ENCODE measurements at regions not wholly inside any gene's neighbourhood (a gene's known extent, or its start where the extent isn't known, plus 50 kb on each side); places are given as distances from the start of the nearest gene placed in this dataset.

DNA sequence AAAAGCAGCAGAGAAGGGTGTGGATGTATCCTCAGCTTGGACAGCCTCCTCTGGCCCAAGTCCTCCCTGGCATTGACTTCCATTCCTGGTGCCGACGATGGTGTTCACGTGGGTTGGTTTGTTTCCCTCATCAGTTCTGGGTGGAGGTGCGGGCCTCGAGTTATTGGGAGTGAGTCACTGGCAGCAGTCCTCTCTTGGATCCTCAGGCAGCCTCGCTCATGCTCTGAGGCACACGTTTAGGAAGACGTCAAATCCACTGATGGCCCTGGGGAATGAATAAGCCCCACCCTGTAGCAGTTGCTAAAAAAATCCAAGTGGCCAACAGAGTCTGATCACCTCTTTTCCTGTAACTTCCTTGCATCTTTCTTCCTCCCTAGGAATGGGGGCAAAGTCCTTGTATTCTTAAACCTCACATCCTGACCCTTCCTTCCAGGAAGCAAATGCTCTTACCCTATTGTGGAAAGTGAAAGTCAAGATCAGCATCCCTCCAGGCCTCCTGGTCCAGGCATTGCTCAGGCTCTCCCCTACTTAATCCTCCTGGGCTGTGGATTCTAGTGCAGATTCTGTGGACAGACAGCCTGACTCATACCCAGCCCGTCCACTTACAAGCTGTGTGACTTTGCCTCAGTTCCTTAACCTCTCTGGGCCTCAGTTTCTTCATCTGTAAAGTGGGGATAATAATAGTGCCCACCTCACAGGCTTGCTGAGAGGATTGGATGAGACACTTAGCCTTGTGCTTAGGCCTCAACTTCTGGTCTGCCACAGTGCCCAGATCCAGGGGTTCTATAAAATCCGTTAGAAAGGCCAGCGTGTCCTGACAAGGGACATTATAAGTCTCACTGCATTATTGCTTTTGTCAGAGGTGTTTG, 111.1 kb downstream of the TLR5 start:
- DNase-seq (ENCODE audit: low read depth): peak; percentile 59
- no peak for TF ChIP-seq CTCF (IDR thresholded peaks at IDR 0.05; ENCODE audit: control insufficient read depth, insufficient read depth, low read depth, low read length, missing control alignments)
- no peak overlapping the region for H3K4me3 ChIP-seq (ENCODE audit: control insufficient read depth, low read depth, low read length)

DNA sequence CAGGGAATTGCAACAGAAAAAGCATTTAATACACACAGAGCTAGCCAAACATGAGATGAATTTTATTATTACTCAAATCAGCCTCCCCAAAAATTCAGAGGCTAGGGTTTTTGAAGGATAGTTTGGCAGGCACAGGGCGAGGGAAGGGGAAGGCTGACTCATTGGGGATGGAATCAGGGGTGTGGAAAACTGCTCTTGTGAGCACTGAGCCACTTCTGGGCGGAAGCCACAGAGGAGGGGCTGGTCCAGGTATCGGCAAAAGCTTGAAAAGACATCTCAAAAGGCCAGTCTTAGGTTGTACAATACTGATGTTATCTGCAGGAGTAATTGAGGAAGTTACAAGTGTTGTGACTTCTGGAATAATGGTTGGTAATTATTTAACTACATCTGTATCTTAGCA, 109.4 kb downstream of the TLR5 start:
- DNase-seq (ENCODE audit: low read depth): no peak
- H3K4me3 ChIP-seq (ENCODE audit: control insufficient read depth, low read depth, low read length): no peak overlapping the region
- no peak for TF ChIP-seq CTCF (IDR thresholded peaks at IDR 0.05; ENCODE audit: control insufficient read depth, insufficient read depth, low read depth, low read length, missing control alignments)

- no peak overlapping the region for H3K4me3 ChIP-seq (ENCODE audit: control insufficient read depth, low read depth, low read length)
- no peak for TF ChIP-seq CTCF (IDR thresholded peaks at IDR 0.05; ENCODE audit: control insufficient read depth, insufficient read depth, low read depth, low read length, missing control alignments)
- DNase-seq (ENCODE audit: low read depth): no peak
Measured at GRCh38 chr1:223034270-223034798, 108.7 kb downstream of the TLR5 start.

- DNase-seq (ENCODE audit: low read depth): no peak
- H3K4me3 ChIP-seq (ENCODE audit: control insufficient read depth, low read depth, low read length): no peak overlapping the region
- TF ChIP-seq CTCF (IDR thresholded peaks at IDR 0.05; ENCODE audit: control insufficient read depth, insufficient read depth, low read depth, low read length, missing control alignments): no peak
Measured at GRCh38 chr1:223035724-223036478, 107.1 kb downstream of the TLR5 start.

- H3K4me3 ChIP-seq (ENCODE audit: control insufficient read depth, low read depth, low read length): no peak overlapping the region
- no peak for TF ChIP-seq CTCF (IDR thresholded peaks at IDR 0.05; ENCODE audit: control insufficient read depth, insufficient read depth, low read depth, low read length, missing control alignments)
- DNase-seq (ENCODE audit: low read depth): no peak
Measured at GRCh38 chr1:223036479-223036845, 106.6 kb downstream of the TLR5 start.

- no peak for TF ChIP-seq CTCF (IDR thresholded peaks at IDR 0.05; ENCODE audit: control insufficient read depth, insufficient read depth, low read depth, low read length, missing control alignments)
- DNase-seq (ENCODE audit: low read depth): no peak
Measured at GRCh38 chr1:223037845-223038244, 105.2 kb downstream of the TLR5 start.

More at GRCh38 chr1:223037845-223038244, 105.2 kb downstream of the TLR5 start:
- H3K4me3 ChIP-seq (ENCODE audit: control insufficient read depth, low read depth, low read length): no peak overlapping the region
